ENCODE measurements at regions not wholly inside any gene's neighbourhood (a gene's known extent, or its start where the extent isn't known, plus 50 kb on each side); places are given as distances from the start of the nearest gene placed in this dataset.

GRCh38 chr3:10716964-10717363 is 99.1 kb upstream of the SLC6A11 start:
- Histone ChIP-seq H3K9ac (ENCODE audit: low read length) (no peak overlapping the region), H3K9me2 (replicated peaks; ENCODE audit: insufficient read depth, low read length) (no peaks in the 10 kb centered on the region), H3K27ac (ENCODE audit: low read depth, low read length) (no peak overlapping the region), H2AFZ (ENCODE audit: low read depth, low read length, severe bottlenecking) (no peak overlapping the region), H3K4me2 (ENCODE audit: low read depth, low read length, poor library complexity, severe bottlenecking) (no peak overlapping the region), H3K27me3 (ENCODE audit: low read length) (no peaks in the 10 kb centered on the region), H3K79me2 (ENCODE audit: insufficient read depth, low read length) (no peaks in the 10 kb centered on the region), H3F3A (ENCODE audit: insufficient read depth) (no peaks in the 10 kb centered on the region), H4K20me1 (ENCODE audit: low read depth, low read length) (no peaks in the 10 kb centered on the region), H3K9me3 (ENCODE audit: insufficient read depth, low read length) (peaks cover 4% of the 10 kb centered on the region; the same call in 1 of the 2 replicates), H3K4me3 (ENCODE audit: insufficient read depth, low read length, poor library complexity, severe bottlenecking) (no peak overlapping the region), H3K36me3 (ENCODE audit: low read length) (no peaks in the 10 kb centered on the region)
- TF ChIP-seq EZH2phosphoT487 (conservative IDR thresholded peaks at IDR 0.05; ENCODE audit: low read length) (no peak), CTCF (IDR thresholded peaks at IDR 0.05; ENCODE audit: insufficient read depth, low read length, poor library complexity, severe bottlenecking) (no peak)

GRCh38 chr3:10717756-10718155 is 98.3 kb upstream of the SLC6A11 start:
- Histone ChIP-seq H3K9ac (ENCODE audit: low read length) (no peak overlapping the region), H3K9me3 (ENCODE audit: insufficient read depth, low read length) (peaks cover 4% of the 10 kb centered on the region; the same call in 1 of the 2 replicates), H3K27me3 (ENCODE audit: low read length) (no peaks in the 10 kb centered on the region), H3K9me2 (replicated peaks; ENCODE audit: insufficient read depth, low read length) (no peaks in the 10 kb centered on the region), H3K79me2 (ENCODE audit: insufficient read depth, low read length) (no peaks in the 10 kb centered on the region), H3K4me2 (ENCODE audit: low read depth, low read length, poor library complexity, severe bottlenecking) (no peak overlapping the region), H4K20me1 (ENCODE audit: low read depth, low read length) (no peaks in the 10 kb centered on the region), H3K36me3 (ENCODE audit: low read length) (no peaks in the 10 kb centered on the region), H2AFZ (ENCODE audit: low read depth, low read length, severe bottlenecking) (no peak overlapping the region), H3K4me3 (ENCODE audit: insufficient read depth, low read length, poor library complexity, severe bottlenecking) (no peak overlapping the region), H3F3A (ENCODE audit: insufficient read depth) (no peaks in the 10 kb centered on the region), H3K27ac (ENCODE audit: low read depth, low read length) (no peak overlapping the region)
- TF ChIP-seq EZH2phosphoT487 (conservative IDR thresholded peaks at IDR 0.05; ENCODE audit: low read length) (no peak), CTCF (IDR thresholded peaks at IDR 0.05; ENCODE audit: insufficient read depth, low read length, poor library complexity, severe bottlenecking) (no peak)

- Histone ChIP-seq H3K79me2 (ENCODE audit: insufficient read depth, low read length) (no peaks in the 10 kb centered on the region), H3K9ac (ENCODE audit: low read length) (no peak overlapping the region), H3K9me3 (ENCODE audit: insufficient read depth, low read length) (no peaks in the 10 kb centered on the region), H3K27me3 (ENCODE audit: low read length) (no peaks in the 10 kb centered on the region), H3F3A (ENCODE audit: insufficient read depth) (no peaks in the 10 kb centered on the region), H3K36me3 (ENCODE audit: low read length) (no peaks in the 10 kb centered on the region), H3K4me2 (ENCODE audit: low read depth, low read length, poor library complexity, severe bottlenecking) (no peak overlapping the region), H3K9me2 (replicated peaks; ENCODE audit: insufficient read depth, low read length) (no peaks in the 10 kb centered on the region), H2AFZ (ENCODE audit: low read depth, low read length, severe bottlenecking) (no peak overlapping the region), H3K27ac (ENCODE audit: low read depth, low read length) (no peak overlapping the region), H3K4me3 (ENCODE audit: insufficient read depth, low read length, poor library complexity, severe bottlenecking) (no peak overlapping the region), H4K20me1 (ENCODE audit: low read depth, low read length) (no peaks in the 10 kb centered on the region)
- TF ChIP-seq EZH2phosphoT487 (conservative IDR thresholded peaks at IDR 0.05; ENCODE audit: low read length), result no peak
Measured at GRCh38 chr3:10721101-10721500, 94.9 kb upstream of the SLC6A11 start.

GRCh38 chr3:10722911-10723310 is 93.1 kb upstream of the SLC6A11 start:
- H3K27ac ChIP-seq (ENCODE audit: low read depth, low read length), result no peak overlapping the region
- TF ChIP-seq CTCF (IDR thresholded peaks at IDR 0.05; ENCODE audit: insufficient read depth, low read length, poor library complexity, severe bottlenecking), result no peak
- no peak for TF ChIP-seq EZH2phosphoT487 (conservative IDR thresholded peaks at IDR 0.05; ENCODE audit: low read length)
- H3K79me2 ChIP-seq (ENCODE audit: insufficient read depth, low read length), result no peaks in the 10 kb centered on the region
- no peaks in the 10 kb centered on the region for H3K9me2 ChIP-seq (replicated peaks; ENCODE audit: insufficient read depth, low read length)
- no peak overlapping the region for H2AFZ ChIP-seq (ENCODE audit: low read depth, low read length, severe bottlenecking)
- H3K27me3 ChIP-seq (ENCODE audit: low read length), result no peaks in the 10 kb centered on the region
- H3K4me2 ChIP-seq (ENCODE audit: low read depth, low read length, poor library complexity, severe bottlenecking), result no peak overlapping the region
- no peak overlapping the region for H3K9ac ChIP-seq (ENCODE audit: low read length)
- no peak overlapping the region for H3K4me3 ChIP-seq (ENCODE audit: insufficient read depth, low read length, poor library complexity, severe bottlenecking)
- H3K36me3 ChIP-seq (ENCODE audit: low read length), result no peaks in the 10 kb centered on the region
- no peaks in the 10 kb centered on the region for H4K20me1 ChIP-seq (ENCODE audit: low read depth, low read length)
- H3K9me3 ChIP-seq (ENCODE audit: insufficient read depth, low read length), result no peaks in the 10 kb centered on the region
- no peaks in the 10 kb centered on the region for H3F3A ChIP-seq (ENCODE audit: insufficient read depth)

Measured in SU-DHL-6 (cell line).